ENCODE measurements at regions not wholly inside any gene's neighbourhood (a gene's known extent, or its start where the extent isn't known, plus 50 kb on each side); places are given as distances from the start of the nearest gene placed in this dataset.

DNA sequence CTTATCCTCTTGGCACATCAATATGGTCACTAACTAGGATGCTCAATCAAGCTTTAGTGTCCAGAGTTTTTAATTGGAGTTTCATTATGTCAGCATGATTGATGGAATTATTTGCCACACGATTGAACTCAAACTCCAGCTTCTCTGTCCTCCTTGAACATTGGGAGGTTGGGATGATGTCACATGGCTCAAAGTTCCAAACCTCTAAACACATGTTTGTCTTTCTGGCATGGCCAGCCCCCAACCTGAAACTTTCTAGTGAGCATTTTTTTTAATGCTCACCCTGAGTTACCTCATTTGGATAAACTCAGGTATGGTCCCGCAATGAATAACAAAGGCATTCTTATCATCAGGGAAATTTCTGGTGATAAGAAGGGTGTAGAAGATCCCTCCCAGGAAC, 86.0 kb downstream of the RHOU start:
- TF ChIP-seq, protein P1, sequence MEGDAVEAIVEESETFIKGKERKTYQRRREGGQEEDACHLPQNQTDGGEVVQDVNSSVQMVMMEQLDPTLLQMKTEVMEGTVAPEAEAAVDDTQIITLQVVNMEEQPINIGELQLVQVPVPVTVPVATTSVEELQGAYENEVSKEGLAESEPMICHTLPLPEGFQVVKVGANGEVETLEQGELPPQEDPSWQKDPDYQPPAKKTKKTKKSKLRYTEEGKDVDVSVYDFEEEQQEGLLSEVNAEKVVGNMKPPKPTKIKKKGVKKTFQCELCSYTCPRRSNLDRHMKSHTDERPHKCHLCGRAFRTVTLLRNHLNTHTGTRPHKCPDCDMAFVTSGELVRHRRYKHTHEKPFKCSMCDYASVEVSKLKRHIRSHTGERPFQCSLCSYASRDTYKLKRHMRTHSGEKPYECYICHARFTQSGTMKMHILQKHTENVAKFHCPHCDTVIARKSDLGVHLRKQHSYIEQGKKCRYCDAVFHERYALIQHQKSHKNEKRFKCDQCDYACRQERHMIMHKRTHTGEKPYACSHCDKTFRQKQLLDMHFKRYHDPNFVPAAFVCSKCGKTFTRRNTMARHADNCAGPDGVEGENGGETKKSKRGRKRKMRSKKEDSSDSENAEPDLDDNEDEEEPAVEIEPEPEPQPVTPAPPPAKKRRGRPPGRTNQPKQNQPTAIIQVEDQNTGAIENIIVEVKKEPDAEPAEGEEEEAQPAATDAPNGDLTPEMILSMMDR (IDR thresholded peaks at IDR 0.05) = no peak
- TF ChIP-seq POLR2A (IDR thresholded peaks at IDR 0.05) (no peak), POLR2AphosphoS5 (IDR thresholded peaks at IDR 0.05) (no peak)
